ENCODE measurements at regions not wholly inside any gene's neighbourhood (a gene's known extent, or its start where the extent isn't known, plus 50 kb on each side); places are given as distances from the start of the nearest gene placed in this dataset.
A peak's percentile ranks its signal among the peaks of the same experiment; 100 is the strongest.

DNA sequence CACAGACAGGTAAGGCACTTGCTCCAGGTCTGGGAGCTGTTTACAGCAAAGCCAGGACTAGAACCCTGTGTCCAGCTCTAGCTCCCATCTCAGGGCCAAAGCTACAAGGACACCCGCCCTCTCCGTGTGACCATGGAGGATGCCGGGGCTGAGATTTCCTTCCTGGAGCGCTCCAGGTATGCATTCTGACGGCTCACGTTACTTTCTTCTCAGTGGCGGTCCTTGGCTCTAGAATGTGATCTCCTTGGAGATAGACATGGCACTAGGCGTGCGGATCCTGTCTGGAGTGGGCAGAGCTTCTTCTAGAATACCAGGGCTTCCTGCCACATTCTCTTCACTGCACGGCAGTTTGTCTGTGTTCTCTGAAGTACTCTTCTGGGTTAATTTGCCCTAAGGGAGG is 185.7 kb downstream of the OPA1 start:
- no peak overlapping the region for H3K4me3 ChIP-seq (ENCODE audit: control insufficient read depth, low read depth, low read length)
- TF ChIP-seq, protein P1, sequence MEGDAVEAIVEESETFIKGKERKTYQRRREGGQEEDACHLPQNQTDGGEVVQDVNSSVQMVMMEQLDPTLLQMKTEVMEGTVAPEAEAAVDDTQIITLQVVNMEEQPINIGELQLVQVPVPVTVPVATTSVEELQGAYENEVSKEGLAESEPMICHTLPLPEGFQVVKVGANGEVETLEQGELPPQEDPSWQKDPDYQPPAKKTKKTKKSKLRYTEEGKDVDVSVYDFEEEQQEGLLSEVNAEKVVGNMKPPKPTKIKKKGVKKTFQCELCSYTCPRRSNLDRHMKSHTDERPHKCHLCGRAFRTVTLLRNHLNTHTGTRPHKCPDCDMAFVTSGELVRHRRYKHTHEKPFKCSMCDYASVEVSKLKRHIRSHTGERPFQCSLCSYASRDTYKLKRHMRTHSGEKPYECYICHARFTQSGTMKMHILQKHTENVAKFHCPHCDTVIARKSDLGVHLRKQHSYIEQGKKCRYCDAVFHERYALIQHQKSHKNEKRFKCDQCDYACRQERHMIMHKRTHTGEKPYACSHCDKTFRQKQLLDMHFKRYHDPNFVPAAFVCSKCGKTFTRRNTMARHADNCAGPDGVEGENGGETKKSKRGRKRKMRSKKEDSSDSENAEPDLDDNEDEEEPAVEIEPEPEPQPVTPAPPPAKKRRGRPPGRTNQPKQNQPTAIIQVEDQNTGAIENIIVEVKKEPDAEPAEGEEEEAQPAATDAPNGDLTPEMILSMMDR (conservative IDR thresholded peaks at IDR 0.05; ENCODE audit: control insufficient read depth, insufficient read depth, low read depth, low read length), result no peak
- no peak for DNase-seq (ENCODE audit: low read depth)

DNA sequence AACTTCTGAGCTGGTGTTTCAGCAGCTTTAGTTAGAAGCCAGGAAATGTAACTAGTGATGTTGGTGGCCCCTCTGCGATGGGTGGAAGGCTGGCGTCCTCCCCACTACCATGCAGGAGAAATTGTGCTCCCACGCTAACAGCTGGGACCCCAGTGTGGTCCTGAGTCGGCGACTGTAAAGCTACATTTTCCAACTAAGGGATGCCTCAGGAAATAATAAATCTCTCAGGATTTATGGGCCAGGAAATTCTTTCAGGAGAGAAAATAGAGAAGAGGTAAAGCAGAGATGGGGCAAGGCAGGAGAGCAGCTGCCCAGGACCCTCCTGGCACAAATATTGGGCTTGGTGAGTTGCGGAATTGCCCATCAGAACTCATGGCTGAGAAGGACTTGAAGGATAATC is 186.9 kb downstream of the OPA1 start:
- DNase-seq (ENCODE audit: low read depth), result no peak
- no peak overlapping the region for H3K4me3 ChIP-seq (ENCODE audit: control insufficient read depth, low read depth, low read length)
- TF ChIP-seq, protein P1 (conservative IDR thresholded peaks at IDR 0.05; ENCODE audit: control insufficient read depth, insufficient read depth, low read depth, low read length), result no peak

DNA sequence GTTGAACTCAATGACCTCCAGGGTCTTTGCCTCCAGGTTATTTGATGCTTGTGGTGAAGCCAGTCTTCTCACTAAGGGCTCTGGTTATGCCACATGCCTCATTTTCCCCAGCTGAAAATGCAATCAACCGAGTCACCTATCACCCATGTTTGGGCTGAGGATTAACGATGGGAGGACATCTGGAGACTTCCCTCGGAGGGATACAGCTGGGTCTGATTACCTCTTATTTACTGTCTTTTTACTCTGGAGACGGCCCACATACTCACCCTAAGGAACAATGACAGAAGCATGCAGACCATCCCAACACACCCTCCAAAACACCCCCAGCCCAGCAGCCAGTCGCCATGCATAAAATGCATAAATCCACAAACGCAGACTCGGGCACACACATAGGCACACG is 187.4 kb downstream of the OPA1 start:
- TF ChIP-seq, protein P1 (conservative IDR thresholded peaks at IDR 0.05; ENCODE audit: control insufficient read depth, insufficient read depth, low read depth, low read length), result no peak
- H3K4me3 ChIP-seq (ENCODE audit: control insufficient read depth, low read depth, low read length), result no peak overlapping the region
- DNase-seq (ENCODE audit: low read depth), result peak; percentile 24

DNA sequence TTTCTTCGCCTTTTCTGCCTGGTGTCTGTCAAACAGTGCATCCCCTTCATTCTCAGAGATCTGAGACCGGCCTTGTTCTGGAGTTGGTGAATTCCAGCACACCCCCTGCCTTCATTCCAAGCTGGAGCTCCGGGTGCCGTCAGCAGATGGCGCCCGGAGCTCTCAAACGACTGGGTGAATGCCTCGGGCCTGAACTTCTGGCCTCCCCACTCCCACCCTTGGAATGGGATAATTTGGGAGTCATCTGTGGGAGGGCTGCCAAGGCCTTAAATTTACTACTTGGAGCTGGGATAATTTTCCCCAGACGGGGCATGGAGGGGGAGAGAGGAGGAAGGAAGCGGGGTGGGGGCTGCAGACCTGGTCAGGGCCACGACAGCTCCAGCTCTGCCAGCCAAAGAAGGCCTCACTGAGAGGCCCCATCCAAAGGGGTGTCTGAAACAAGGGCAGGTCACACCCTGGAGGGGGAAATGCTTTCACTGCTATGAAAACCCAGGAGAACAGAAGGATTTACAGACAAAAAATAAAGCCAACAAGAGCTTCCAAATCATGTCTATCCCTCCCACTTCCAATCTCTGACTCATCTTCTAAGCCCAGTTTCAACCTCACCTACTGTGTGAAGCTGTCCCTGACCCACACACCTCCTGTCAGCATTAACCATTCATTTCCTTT is 187.9 kb downstream of the OPA1 start:
- H3K4me3 ChIP-seq (ENCODE audit: control insufficient read depth, low read depth, low read length), result no peak overlapping the region
- TF ChIP-seq, protein P1 (conservative IDR thresholded peaks at IDR 0.05; ENCODE audit: control insufficient read depth, insufficient read depth, low read depth, low read length), result peak; percentile 81
- peak; percentile 79 for DNase-seq (ENCODE audit: low read depth)

DNA sequence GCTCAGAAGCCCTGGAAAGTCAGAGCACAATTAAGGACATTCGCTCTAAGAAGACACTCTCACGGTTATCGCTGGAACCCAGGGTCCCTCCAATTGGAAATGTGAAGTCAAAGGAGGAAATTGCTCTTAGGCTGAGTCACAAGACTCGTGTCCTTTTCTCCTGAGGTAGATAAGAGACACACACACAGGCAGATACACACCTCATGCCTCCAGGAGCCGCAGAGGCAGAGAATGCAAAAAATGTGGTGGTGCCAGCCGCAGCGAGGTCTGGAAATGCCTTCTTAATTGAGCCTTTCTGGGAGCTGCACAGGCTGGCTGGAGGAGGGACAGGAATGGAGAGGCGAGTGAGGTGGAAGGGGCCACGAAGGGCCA is 189.3 kb downstream of the OPA1 start:
- TF ChIP-seq, protein P1 (conservative IDR thresholded peaks at IDR 0.05; ENCODE audit: control insufficient read depth, insufficient read depth, low read depth, low read length), result no peak
- no peak for DNase-seq (ENCODE audit: low read depth)
- no peak overlapping the region for H3K4me3 ChIP-seq (ENCODE audit: control insufficient read depth, low read depth, low read length)

DNA sequence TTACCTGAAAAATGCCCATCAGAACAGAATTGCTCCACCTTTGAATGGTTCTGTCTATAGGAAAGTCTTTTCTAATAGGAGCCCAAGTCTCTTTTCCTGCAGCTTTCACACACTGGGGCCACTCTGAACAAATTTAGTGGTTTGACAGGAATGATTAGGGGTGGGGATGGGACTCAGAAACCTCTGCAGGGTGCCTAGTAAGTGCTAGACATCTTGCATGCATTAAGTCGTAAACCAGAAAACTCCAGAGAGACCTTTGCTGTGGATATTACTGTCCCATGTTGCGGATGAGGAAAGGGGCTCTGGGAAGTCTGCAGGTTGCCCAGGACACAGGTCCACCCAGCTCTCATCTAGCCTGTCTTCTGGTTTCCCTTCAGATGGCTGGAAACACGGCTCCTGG is 189.7 kb downstream of the OPA1 start:
- no peak overlapping the region for H3K4me3 ChIP-seq (ENCODE audit: control insufficient read depth, low read depth, low read length)
- TF ChIP-seq, protein P1 (conservative IDR thresholded peaks at IDR 0.05; ENCODE audit: control insufficient read depth, insufficient read depth, low read depth, low read length), result no peak
- no peak for DNase-seq (ENCODE audit: low read depth)

Measured in fibroblast of mammary gland (primary cell).